ENCODE measurements at regions not wholly inside any gene's neighbourhood (a gene's known extent, or its start where the extent isn't known, plus 50 kb on each side); places are given as distances from the start of the nearest gene placed in this dataset.

GRCh38 chr11:8740129-8740528 is 57.5 kb downstream of the RPL27A start:
- TF ChIP-seq POLR2A (IDR thresholded peaks at IDR 0.05) (no peak), CTCF (IDR thresholded peaks at IDR 0.05) (no peak)
